Right lung (tissue), 2 donors: ENCODE measurements at regions not wholly inside any gene's neighbourhood (a gene's known extent, or its start where the extent isn't known, plus 50 kb on each side); places are given as distances from the start of the nearest gene placed in this dataset.

Experiments
- DNase-seq, 2 donors: peaks; one replicate each; pipeline ENCODE4 v3.0.0-alpha.2; 2013

- DNase-seq: no peak
These were observed 707.5 kb downstream of the SLITRK6 start for GRCh38 chr13:85091631-85092234.

- DNase-seq: no peak
These were observed 710.0 kb downstream of the SLITRK6 start for GRCh38 chr13:85089186-85089585.

DNA sequence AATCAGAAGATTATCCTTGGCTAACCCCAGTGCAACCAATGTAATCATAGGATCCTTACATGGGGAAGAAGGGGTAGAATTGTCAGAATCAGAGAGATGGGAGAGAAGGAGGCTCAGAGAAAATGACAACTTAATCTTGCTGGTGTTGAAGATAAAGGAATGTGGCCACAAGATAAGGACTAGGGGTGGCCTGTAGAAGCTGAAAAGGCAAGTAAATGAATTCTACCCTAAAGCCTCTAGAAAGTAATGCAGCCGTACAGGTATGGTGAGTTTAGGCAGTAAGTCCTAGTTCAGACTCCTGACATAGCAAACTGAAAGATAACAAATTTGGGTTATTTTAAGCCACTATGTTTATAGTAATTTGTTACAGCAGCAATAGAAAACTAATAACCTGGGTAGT, 718.5 kb downstream of the SLITRK6 start:
- no peak for DNase-seq

DNA sequence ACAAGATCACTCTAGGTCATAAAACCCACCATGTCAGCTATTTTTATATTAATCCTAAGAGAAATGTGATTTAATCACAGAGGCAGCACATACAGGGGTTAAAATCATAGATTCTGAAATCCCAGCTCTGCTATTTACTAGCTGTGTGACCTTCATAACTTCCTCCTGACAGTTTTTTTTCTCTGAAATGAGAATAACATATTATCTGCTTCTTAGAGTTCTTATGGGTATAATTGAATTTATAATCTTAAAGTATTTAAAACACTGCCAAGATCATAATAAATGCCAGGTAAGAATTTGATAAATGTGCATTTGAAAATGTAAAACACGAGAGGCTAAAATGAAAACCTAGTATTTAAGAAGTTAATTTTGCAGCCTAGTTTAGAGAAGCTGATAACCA, 722.9 kb downstream of the SLITRK6 start:
- no peak for DNase-seq

GRCh38 chr13:85074543-85075313, 724.5 kb downstream of the SLITRK6 start:
- no peak for DNase-seq

DNA sequence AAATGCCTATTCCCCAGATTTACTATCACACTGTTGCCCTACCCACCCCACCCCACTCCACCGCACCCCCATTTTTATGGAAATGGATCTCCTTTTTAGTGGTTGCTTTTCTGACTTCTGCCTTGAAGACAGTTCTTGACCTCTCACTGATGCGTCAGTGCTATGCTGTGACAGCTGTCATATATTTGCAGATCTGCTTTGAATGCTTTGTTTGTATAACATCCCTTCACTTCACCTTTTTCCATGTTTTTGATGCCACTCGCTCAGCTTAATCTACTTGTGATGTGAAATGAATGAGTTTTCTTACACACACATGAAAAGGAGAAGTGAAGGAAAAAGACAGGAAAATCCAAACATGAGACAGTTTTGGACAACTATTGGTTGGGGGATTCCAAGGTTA, 731.0 kb downstream of the SLITRK6 start:
- no peak for DNase-seq

GRCh38 chr13:85040215-85040614, 759.0 kb downstream of the SLITRK6 start:
- DNase-seq: no peak

DNA sequence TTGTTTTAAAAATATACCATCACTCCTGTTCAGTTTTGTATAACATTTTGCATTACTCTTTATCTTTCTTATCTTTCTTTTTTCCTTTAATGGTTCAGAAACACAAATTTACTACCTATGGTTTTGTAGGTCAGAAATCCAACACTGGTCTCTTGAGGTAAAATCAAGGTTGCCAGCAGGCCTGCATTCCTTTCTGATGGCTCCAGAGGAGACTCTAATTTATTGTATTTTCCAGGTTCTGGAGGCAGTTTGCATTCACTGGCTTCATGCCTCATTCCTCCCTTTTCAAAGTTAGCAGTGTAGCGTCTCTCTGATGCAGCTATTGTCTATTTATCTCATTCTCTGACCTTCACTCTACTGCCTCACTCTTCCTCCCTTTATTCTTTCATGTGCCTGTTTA, 767.4 kb downstream of the SLITRK6 start:
- no peak for DNase-seq

- no peak for DNase-seq
These were observed 771.2 kb downstream of the SLITRK6 start for GRCh38 chr13:85028035-85028434.

GRCh38 chr13:85019121-85019520, 780.1 kb downstream of the SLITRK6 start:
- DNase-seq: no peak

DNA sequence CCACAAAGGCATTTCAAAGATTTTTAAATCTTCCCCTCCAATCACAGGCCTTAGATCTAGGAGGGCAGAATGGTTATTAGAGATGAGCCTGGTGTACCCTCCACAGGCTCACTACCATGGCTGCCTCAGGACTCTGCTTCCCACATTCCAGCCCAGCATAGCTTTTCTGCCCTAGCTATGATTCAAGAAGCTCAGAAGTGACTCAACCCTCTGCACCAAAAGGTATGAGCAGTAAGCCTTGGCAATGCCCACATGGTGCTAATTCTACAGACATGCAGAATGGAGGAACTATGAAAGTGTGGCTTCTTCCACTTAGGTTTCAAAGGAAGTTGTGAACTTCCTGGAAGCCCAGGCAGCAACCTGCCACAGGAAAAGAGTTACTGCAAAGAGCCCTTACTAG, 786.2 kb downstream of the SLITRK6 start:
- no peak for DNase-seq

GRCh38 chr13:85009447-85009846, 789.8 kb downstream of the SLITRK6 start:
- no peak for DNase-seq

GRCh38 chr13:84999252-84999651, 800.0 kb downstream of the SLITRK6 start:
- no peak for DNase-seq

- no peak for DNase-seq
These were observed 800.5 kb downstream of the SLITRK6 start for GRCh38 chr13:84998681-84999080.

- no peak for DNase-seq
These were observed 801.4 kb downstream of the SLITRK6 start for GRCh38 chr13:84997858-84998257.

- DNase-seq: no peak
These were observed 804.6 kb downstream of the SLITRK6 start for GRCh38 chr13:84994582-84994981.

DNA sequence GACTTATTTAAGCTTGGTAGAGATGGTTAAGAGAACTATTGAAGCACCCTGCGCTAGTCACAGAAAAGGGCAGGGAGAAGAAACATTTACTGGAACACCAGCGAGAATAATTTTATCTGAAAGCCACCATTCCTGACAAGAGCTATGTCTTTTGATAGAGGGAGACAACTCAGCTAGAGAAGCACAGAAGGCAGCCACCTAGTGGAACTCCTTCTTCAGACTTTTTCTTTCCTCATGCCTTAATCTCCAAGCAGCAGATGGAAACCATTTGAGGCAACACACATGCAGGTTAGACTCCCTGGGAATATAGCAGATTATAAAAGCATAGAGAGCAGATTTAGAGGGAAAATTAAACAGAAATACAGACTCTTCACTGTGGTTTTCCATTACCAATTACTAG, 813.4 kb downstream of the SLITRK6 start:
- DNase-seq: no peak

- DNase-seq: no peak
These were observed 815.9 kb downstream of the SLITRK6 start for GRCh38 chr13:84983321-84983720.

DNA sequence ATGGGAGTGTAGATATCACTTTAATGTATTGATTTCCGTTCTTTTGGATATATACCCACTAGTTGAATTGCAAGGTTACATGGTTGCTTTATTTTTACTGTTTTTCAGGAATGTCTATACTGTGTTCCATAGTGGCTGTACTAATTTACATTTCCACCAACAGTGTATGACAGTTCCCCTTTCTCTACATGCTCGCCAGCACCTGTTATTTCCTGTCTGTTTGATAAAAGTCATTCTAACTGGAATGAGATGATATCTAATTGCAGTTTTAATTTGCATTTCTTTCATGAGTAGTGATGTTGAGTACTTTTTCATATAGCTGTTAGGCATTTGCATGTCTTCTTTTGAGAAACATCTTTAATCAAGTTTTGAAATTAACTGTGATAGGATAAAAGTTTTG, 818.6 kb downstream of the SLITRK6 start:
- no peak for DNase-seq

DNA sequence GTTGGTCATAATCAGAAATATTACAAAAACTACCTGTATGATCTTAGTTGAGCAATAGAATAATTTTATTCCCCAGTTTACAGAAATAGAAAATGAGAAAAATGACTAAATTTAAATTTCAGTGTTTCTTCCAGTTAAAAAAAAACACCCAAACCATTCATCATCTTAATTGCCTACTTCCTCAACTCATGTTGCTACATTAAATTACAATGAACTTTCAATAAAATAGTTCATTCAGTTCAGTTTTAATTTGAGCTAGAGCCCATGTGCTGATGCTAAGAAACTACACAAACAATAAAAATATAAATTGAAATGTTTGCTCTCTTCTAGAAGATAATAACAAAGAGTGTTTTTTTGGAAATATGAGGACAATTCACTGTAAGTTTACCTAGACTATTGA, 820.4 kb downstream of the SLITRK6 start:
- no peak for DNase-seq

DNA sequence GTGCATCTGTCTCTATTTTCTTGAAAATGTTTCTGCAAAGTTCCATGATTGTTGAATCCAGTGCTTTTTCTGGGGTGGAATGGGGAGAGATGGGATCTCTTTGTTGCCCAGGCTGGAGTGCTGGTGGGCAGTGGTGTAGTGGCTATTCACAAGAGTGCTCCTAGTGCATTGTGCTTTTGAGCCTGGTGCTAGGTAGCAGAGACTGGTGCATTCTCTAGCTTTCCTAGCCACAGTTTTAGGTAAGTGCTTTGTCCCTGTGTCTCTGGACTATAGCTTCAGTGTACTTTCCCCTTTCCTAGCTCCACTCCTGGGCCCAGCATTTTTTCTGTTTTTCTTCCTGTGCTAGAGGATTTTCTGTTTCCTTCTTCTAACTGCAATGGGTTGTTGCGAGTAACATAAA, 825.6 kb downstream of the SLITRK6 start:
- no peak for DNase-seq

DNA sequence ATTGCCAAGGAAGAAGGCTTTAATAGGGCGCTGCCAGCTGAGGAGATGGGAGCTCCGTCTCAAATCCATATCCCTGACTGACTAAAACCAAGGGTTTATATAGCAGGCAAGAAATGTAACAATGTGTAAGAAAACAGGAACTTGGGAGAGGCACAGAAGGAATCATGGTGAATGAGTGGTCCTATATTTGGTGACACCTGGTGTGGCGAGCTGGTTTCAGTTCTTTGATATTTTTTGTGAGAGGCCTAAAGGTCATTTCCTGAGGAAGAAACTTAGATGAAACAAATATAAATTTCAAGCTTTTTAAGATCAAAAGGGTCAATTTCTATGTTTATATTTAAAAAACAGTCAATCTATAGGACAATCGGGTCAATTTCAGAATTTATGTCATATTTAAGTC, 826.3 kb downstream of the SLITRK6 start:
- DNase-seq: no peak

GRCh38 chr13:84962849-84963248, 836.4 kb downstream of the SLITRK6 start:
- DNase-seq: no peak
